GM21447 (cell line): ENCODE measurements at regions not wholly inside any gene's neighbourhood (a gene's known extent, or its start where the extent isn't known, plus 50 kb on each side); places are given as distances from the start of the nearest gene placed in this dataset.
A peak's percentile ranks its signal among the peaks of the same experiment; 100 is the strongest.

Experiments
- ATAC-seq: cut with Tn5 transposase; IDR thresholded peaks from one replicate; pipeline ENCODE4 v1.9.1; 2021; ENCODE audit not compliant: unreplicated experiment

- ATAC-seq: no peak
These were observed 52.4 kb upstream of the WDR26 start for GRCh38 chr1:224486801-224487583.

- ATAC-seq: no peak
These were observed 54.4 kb upstream of the WDR26 start for GRCh38 chr1:224488806-224489499.

GRCh38 chr1:224489534-224490365 lies 55.2 kb upstream of the WDR26 start:
- ATAC-seq: no peak

- no peak for ATAC-seq
These were observed 56.2 kb upstream of the WDR26 start for GRCh38 chr1:224490549-224491537.

GRCh38 chr1:224492015-224492414 lies 57.4 kb upstream of the WDR26 start:
- ATAC-seq: no peak

DNA sequence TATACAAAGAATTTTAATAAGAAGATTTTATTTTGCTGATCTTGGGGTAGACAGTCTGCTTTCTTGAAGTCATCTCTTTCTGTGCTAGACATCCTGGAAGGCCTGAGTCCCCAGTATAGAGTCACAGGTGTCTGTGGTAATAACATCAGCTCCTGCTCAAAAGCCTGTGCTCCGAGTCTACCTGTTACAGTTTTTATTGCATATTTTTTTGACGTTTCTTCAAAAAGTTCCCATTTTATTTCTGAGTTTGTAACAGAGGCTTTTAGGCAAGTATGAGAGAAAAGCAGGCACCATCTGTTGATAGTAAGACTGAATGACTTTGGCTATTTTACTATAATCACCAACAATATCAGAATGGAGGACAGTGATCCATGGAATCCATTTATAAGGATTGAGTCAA lies 58.0 kb upstream of the WDR26 start:
- ATAC-seq: no peak

GRCh38 chr1:224493269-224493668 lies 58.7 kb upstream of the WDR26 start:
- ATAC-seq: no peak

DNA sequence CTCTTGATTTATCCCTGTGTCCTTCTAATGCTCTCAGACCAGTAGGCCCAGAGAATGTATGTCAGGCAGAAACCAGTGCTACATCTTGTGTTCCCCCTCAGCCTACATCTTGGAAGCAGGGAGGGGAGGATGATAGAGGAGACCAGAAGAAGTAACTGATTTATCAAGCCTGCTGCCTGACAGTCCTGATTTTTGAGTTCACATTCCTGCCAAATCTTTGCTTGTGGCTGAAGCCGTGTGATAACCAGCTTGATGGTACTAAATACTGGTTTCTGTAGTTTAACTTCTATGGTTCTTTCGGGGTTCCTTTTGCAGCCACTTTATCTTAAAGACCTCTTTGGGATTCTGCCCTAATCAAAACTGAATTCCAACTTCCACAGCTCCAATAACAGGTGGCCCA lies 59.7 kb upstream of the WDR26 start:
- no peak for ATAC-seq

GRCh38 chr1:224495866-224496265 lies 61.3 kb upstream of the WDR26 start:
- no peak for ATAC-seq

DNA sequence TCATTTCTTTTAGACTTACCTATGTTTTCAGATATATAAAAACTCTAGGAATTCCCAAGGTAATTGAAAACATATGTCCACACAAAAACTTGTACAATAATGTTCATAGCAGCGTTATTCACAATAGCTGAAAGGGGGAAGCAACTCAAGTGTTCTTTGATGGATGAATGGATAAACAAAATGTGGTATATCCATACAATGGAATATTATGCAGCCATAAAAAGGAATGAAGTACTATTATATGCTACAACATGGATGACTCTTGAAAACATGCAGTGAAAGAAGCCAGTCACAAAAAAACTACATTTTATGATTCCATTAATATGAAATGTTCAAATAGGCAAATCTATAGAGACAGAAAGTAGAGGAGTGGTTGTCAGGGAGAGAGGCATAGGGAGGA lies 62.2 kb upstream of the WDR26 start:
- no peak for ATAC-seq

GRCh38 chr1:224497714-224498573 lies 63.3 kb upstream of the WDR26 start:
- peak; percentile 92 for ATAC-seq

GRCh38 chr1:224498574-224499170 lies 64.1 kb upstream of the WDR26 start:
- no peak for ATAC-seq

DNA sequence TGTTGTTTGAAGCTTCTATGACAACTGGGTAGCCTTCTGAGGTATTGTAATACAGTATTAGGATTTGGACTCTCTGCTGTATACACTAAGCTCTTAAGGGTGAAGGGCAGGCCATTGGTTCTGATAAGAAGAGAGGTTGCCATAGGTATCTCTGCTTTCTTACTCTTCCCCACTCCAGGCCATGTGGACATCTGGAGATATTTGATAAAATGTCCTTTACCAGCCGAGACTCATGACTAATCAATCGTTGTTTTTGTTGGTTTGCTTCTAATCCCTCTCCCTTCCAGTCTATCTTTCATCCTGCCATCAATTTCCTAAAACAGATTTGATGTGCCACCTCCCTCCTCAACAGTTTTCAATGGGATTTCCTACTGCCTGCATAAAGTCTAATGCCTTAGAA lies 64.6 kb upstream of the WDR26 start:
- ATAC-seq: no peak

- no peak for ATAC-seq
These were observed 66.2 kb upstream of the WDR26 start for GRCh38 chr1:224500796-224501195.

DNA sequence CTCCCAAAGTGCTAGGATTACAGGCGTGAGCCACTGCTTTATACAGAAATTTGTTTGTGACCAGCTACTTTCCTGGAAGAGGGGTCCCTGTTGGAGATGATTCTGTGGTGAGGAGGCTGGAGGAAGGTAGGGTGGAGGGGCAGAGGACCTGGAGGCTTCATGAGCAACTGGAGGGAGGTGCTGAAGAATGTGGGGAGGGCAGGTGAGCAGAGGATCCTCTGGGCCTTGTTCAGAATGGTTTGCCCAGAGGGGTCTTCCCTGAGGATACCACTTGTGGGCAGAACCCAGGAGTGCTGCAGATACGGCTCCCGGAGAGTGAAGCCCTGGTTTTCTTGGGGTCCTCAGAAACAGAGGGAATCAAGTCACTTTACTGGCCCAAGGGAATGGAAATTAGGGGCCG lies 67.2 kb upstream of the WDR26 start:
- no peak for ATAC-seq

GRCh38 chr1:224502459-224503160 lies 68.0 kb upstream of the WDR26 start:
- ATAC-seq: no peak

DNA sequence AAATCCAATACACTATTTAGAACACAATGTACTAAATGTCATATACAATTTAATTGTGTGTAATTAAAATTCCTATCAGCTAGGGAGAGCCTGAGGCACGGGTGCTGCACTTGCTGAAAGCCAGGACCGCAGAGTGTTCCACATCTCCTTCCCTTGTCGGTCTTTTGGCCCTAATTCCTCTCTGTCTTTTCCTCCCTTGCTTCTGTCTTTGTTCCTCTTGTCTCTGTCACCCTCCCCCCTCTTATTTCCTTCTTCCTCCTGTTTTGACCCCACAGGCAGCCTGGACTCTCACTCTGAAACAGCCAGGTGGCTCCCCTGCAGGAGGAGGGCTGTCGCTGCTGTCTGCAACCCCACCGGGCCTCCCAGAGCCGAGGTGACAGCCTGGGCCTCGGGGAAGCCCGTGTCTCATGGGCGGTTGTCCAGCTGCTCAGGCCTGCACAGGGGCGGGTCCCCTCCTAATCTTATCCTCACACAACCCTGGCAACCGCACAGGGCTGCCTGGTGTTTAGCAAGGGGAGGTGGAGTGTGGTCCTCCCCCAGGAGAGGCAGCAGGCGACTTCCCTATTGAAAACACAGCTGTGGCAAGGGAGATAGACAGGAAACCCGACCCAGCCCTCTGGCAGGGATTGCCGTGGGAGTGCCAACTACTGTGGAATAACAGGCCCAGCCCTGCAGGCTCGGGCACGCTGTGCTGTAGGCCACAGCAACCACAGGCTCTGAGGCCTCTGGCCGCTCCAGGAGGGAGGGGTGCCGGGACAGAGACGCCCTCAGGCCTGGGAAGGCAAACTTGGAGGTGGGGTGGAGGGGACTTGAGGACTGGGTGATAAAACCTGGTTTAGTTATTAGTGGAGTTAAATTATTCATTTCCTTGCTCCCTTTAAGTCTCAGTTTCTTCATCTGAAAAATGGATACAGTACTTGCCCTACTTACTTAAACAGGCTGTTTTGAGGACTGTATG lies 68.8 kb upstream of the WDR26 start:
- ATAC-seq: peak; percentile 90
